ENCODE measurements at regions not wholly inside any gene's neighbourhood (a gene's known extent, or its start where the extent isn't known, plus 50 kb on each side); places are given as distances from the start of the nearest gene placed in this dataset.

DNA sequence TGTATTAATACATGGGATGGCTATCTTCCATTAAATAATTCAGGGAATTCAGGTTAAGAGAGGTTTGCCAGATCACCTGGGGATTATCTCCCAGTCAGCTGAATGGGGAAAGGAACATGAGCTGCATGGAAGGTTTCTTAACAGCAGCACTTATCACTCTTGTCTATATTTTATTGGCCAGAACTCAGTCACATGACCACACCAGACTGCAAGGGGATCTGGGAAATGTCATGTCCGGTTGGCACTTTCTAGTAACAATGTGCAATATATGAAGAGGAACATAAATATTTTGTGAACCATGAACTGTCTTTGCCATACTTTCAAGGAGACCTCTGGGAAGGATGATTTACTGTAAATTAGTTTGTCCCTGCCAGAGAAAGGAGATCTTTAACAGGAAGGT lies 599.1 kb downstream of the SLC4A3 start:
- Histone ChIP-seq H3T11ph (ENCODE audit: low read length) (no peak overlapping the region), H3K18ac (ENCODE audit: insufficient read length, low read depth, low read length) (no peak overlapping the region), H3K27ac (ENCODE audit: insufficient read length, low read depth, low read length) (no peak overlapping the region), H4K20me1 (ENCODE audit: control insufficient read depth, insufficient read depth, insufficient read length) (no peaks in the 10 kb centered on the region), H3K27me3 (ENCODE audit: insufficient read depth, low read length) (no peaks in the 10 kb centered on the region), H2BK5ac (ENCODE audit: insufficient read length, low read length) (no peak overlapping the region), H3K56ac (ENCODE audit: insufficient read length, low read depth, low read length) (no peak overlapping the region), H3K79me2 (ENCODE audit: insufficient read depth, low read length) (no peaks in the 10 kb centered on the region), H2BK12ac (ENCODE audit: insufficient read length, low read depth, low read length) (no peak overlapping the region), H3K23ac (ENCODE audit: insufficient read length, low read depth, low read length) (no peak overlapping the region), H3K79me1 (ENCODE audit: insufficient read depth, low read depth, low read length, poor library complexity, severe bottlenecking) (no peaks in the 10 kb centered on the region), H3K9me3 (ENCODE audit: control insufficient read depth, low read depth, low read length) (no peaks in the 10 kb centered on the region), H3K9ac (ENCODE audit: extremely low read depth, insufficient read length, low read length) (no peak overlapping the region), H4K8ac (replicated peaks; ENCODE audit: insufficient read length, low read depth, low read length) (no peak overlapping the region), H2AFZ (ENCODE audit: low read length) (no peak overlapping the region), H3K4me1 (ENCODE audit: insufficient read depth, low read length) (peaks cover 2% of the 10 kb centered on the region; the same call in 1 of the 2 replicates), H3K23me2 (ENCODE audit: insufficient read length, low read depth, low read length, poor library complexity, severe bottlenecking) (no peaks in the 10 kb centered on the region), H3K14ac (ENCODE audit: insufficient read depth, low read length) (no peak overlapping the region), H2AK5ac (ENCODE audit: insufficient read length, low read length) (no peak overlapping the region), H3K4ac (ENCODE audit: low read depth, low read length) (no peak overlapping the region), H2BK120ac (ENCODE audit: low read depth, low read length, poor library complexity, severe bottlenecking) (no peak overlapping the region), H2BK20ac (ENCODE audit: low read depth, low read length, poor library complexity, severe bottlenecking) (no peak overlapping the region), H4K5ac (ENCODE audit: insufficient read length, low read depth, low read length) (no peak overlapping the region), H2BK15ac (ENCODE audit: low read depth, low read length) (no peak overlapping the region), H4K91ac (ENCODE audit: insufficient read length, low read depth, low read length) (no peak overlapping the region), H3K4me2 (ENCODE audit: insufficient read depth, insufficient read length, low read length) (no peak overlapping the region)
- H3K4me3 Mint-ChIP-seq: no peak overlapping the region
- H3K36me3 Mint-ChIP-seq (ENCODE audit: insufficient read depth in 1 of 3, low read depth in 3 of 3): no peaks in the 10 kb centered on the region
- H3K4me1 Mint-ChIP-seq: peaks cover 7 to 9% of the 10 kb centered on the region in 2 experiments
- no peaks in the 10 kb centered on the region for H3K27me3 Mint-ChIP-seq (ENCODE audit: low read depth)
- WGBS (ENCODE audit: extremely low coverage, insufficient read length, low lambda C conversion rate): no CpG with 5 or more reads among the region's 1 CpG
- no peak overlapping the region for H3K27ac Mint-ChIP-seq
- TF ChIP-seq CTCF (conservative IDR thresholded peaks at IDR 0.05): no peak
- no peak for DNase-seq
- no peaks in the 10 kb centered on the region for H3K9me3 Mint-ChIP-seq
